ENCODE measurements at regions not wholly inside any gene's neighbourhood (a gene's known extent, or its start where the extent isn't known, plus 50 kb on each side); places are given as distances from the start of the nearest gene placed in this dataset.

GRCh38 chr14:29220072-29220471, 453.5 kb downstream of the FOXG1 start:
- Histone ChIP-seq H3K4me3 (no peak overlapping the region), H3K27ac (ENCODE audit: extremely low read depth, low read depth, low read length) (no peak overlapping the region), H3K9ac (ENCODE audit: insufficient read depth in 1 of 2, low read depth in 2 of 2, low read length in 2 of 2) (no peak overlapping the region), H2AFZ (ENCODE audit: low read depth, low read length) (no peak overlapping the region), H3K4me1 (replicated peaks in 1 of 2; ENCODE audit: control insufficient read depth in 2 of 2, insufficient read depth in 2 of 2, low read length in 2 of 2) (no peaks in the 10 kb centered on the region), H3K9me3 (replicated peaks; ENCODE audit: control insufficient read depth, insufficient read depth, low read depth, low read length) (no peaks in the 10 kb centered on the region), H3K4me2 (ENCODE audit: insufficient read depth, low read length) (no peak overlapping the region), H3K36me3 (ENCODE audit: control insufficient read depth, insufficient read depth, low read length) (no peaks in the 10 kb centered on the region), H3K27me3 (ENCODE audit: control insufficient read depth in 2 of 2, insufficient read depth in 2 of 2, low read length in 2 of 2) (no peaks in the 10 kb centered on the region), H4K20me1 (replicated peaks; ENCODE audit: control insufficient read depth, insufficient read depth, low read length) (no peaks in the 10 kb centered on the region), H3K79me2 (ENCODE audit: control insufficient read depth, insufficient read depth, low read length) (no peaks in the 10 kb centered on the region), H3K9me1 (ENCODE audit: control insufficient read depth, insufficient read depth, low read length) (no peaks in the 10 kb centered on the region)
- intact Hi-C loops (cut with micrococcal nuclease) (no loop called here), in situ Hi-C loops (cut with MboI) (loop anchor here (25.0 kb wide), 1 partner anchor 458 kb away; the partner anchor contains the start of gene FOXG1)
- BruUV-seq (replicated peaks), result no TSS peak
- CTCF ChIA-PET (ENCODE audit: low intra/inter-chr PET ratio), result no interaction called here
- 0% methylated on average over 2 of the region's 4 CpGs for WGBS (ENCODE audit: insufficient coverage, low coverage, missing lambda C conversion rate)
- FAIRE-seq, result no peak
- POLR2A ChIA-PET, result no interaction called here
- DNase-seq (ENCODE audit: extremely low read depth in 1 of 4, low spot score in 3 of 4), result no peak
- no peak for ATAC-seq
- TF ChIP-seq PCBP2 (IDR thresholded peaks at IDR 0.05; ENCODE audit: low read depth, low read length, poor library complexity, severe bottlenecking) (no peak), ZNF57 (CRISPR knock-in tag; IDR thresholded peaks at IDR 0.05) (no peak), RB1 (IDR thresholded peaks at IDR 0.05; ENCODE audit: low read depth) (no peak), RBM22 (IDR thresholded peaks at IDR 0.05; ENCODE audit: low read depth, low read length, poor library complexity, severe bottlenecking) (no peak), ZFPM2 (CRISPR knock-in tag; IDR thresholded peaks at IDR 0.05) (no peak), ZBTB33 (CRISPR knock-in tag; IDR thresholded peaks at IDR 0.05) (no peak), NCOA1 (IDR thresholded peaks at IDR 0.05; ENCODE audit: low read depth) (no peak), CUX1 (CRISPR knock-in tag; IDR thresholded peaks at IDR 0.05) (no peak), ZNF699 (CRISPR knock-in tag; IDR thresholded peaks at IDR 0.05; ENCODE audit: insufficient replicate concordance) (no peak), STAT5A (IDR thresholded peaks at IDR 0.05; ENCODE audit: borderline replicate concordance, low read length) (no peak), ZBTB11 (CRISPR knock-in tag; IDR thresholded peaks at IDR 0.05) (no peak)
